IMR-90 (cell line): ENCODE measurements at regions not wholly inside any gene's neighbourhood (a gene's known extent, or its start where the extent isn't known, plus 50 kb on each side); places are given as distances from the start of the nearest gene placed in this dataset.

Experiments
- ATAC-seq: fragments of 200-7000 bp; cut with Tn5 transposase; 2 replicates; pipeline ENCODE4 v1.9.1; 2020; ENCODE audit warnings: low read depth, mild to moderate bottlenecking, moderate library complexity
- BruUV-seq: library from RNA; stranded (reverse); fragments of 400-500 nt; replicated peaks from 2 replicates; lab custom pipeline; 2021; lab: Mats Ljungman, UMichigan
- CTCF ChIA-PET: fragments of 300-600 bp; formaldehyde crosslinking; extraction: SDS; loops from one replicate; lab custom pipeline; 2021; ENCODE audit warnings: antibody characterized with exemption; lab: Yijun Ruan, JAX
- POLR2A ChIA-PET: fragments of 300-600 bp; sonication (Branson Sonifier 250); formaldehyde crosslinking; loops from one replicate; lab custom pipeline; 2022; ENCODE audit warnings: antibody characterized with exemption; ENCODE audit not compliant: unreplicated experiment; lab: Charles Lee
- DNase-seq: peaks from one replicate; pipeline ENCODE4 v3.0.0; 2013
- H2AFZ ChIP-seq: replicated peaks from 2 replicates; pipeline ENCODE3; 2013; ENCODE audit warnings: low read length, mild to moderate bottlenecking; ENCODE audit not compliant: poor library complexity
- H2AK5ac ChIP-seq: 2 replicates; pipeline ENCODE4 v1.6.1; 2013; ENCODE audit warnings: low read depth, low read length, inconsistent platforms
- H2AK9ac ChIP-seq: replicated peaks from 2 replicates; pipeline ENCODE3; 2013; ENCODE audit warnings: mild to moderate bottlenecking, low read depth, low read length, moderate library complexity; ENCODE audit not compliant: poor library complexity
- H2BK120ac ChIP-seq: 2 replicates; pipeline ENCODE4 v1.6.1; 2013; ENCODE audit warnings: low read depth, low read length, inconsistent platforms
- H2BK15ac ChIP-seq: 3 replicates; pipeline ENCODE4 v1.6.1; 2013; ENCODE audit warnings: low read depth, low read length, inconsistent platforms
- H2BK20ac ChIP-seq: 2 replicates; pipeline ENCODE4 v1.6.1; 2013; ENCODE audit warnings: low read depth, mild to moderate bottlenecking, inconsistent platforms, low read length, moderate library complexity
- H2BK5ac ChIP-seq: 2 replicates; pipeline ENCODE4 v1.6.1; 2013; ENCODE audit warnings: mild to moderate bottlenecking, low read depth, low read length, inconsistent platforms; ENCODE audit not compliant: poor library complexity, severe bottlenecking
- H3K14ac ChIP-seq: replicated peaks from 2 replicates; pipeline ENCODE4 v1.6.1; 2013; ENCODE audit warnings: low read depth, low read length, inconsistent platforms
- H3K18ac ChIP-seq: 2 replicates; pipeline ENCODE4 v1.6.1; 2013; ENCODE audit warnings: low read depth, low read length, control low read depth
- H3K23ac ChIP-seq: 2 replicates; pipeline ENCODE4 v1.6.1; 2013; ENCODE audit warnings: low read depth, low read length, inconsistent platforms
- H3K27ac ChIP-seq: 2 replicates; pipeline ENCODE4 v1.5.1; 2013; ENCODE audit warnings: mild to moderate bottlenecking, control low read depth, low read length; ENCODE audit not compliant: insufficient read depth
- H3K27me3 ChIP-seq: 2 replicates; pipeline ENCODE4 v1.6.1; 2013; ENCODE audit warnings: low read length; ENCODE audit not compliant: control insufficient read depth, insufficient read depth
- H3K36me3 ChIP-seq: 2 replicates; pipeline ENCODE4 v1.6.1; 2013; ENCODE audit warnings: low read length, mixed read lengths; ENCODE audit not compliant: control insufficient read depth, insufficient read depth
- H3K4ac ChIP-seq: 2 replicates; pipeline ENCODE4 v1.6.1; 2013; ENCODE audit warnings: low read depth, low read length, inconsistent platforms
- H3K4me1 ChIP-seq: 2 replicates; pipeline ENCODE4 v1.6.1; 2013; ENCODE audit warnings: low read length, mixed read lengths; ENCODE audit not compliant: control insufficient read depth, insufficient read depth
- H3K4me2 ChIP-seq: 2 replicates; pipeline ENCODE4 v1.6.1; 2013; ENCODE audit warnings: low read depth, mild to moderate bottlenecking, control low read depth, low read length, moderate library complexity
- H3K4me3 ChIP-seq: 2 replicates; pipeline ENCODE4 v1.5.1; 2013; ENCODE audit warnings: low read depth, mild to moderate bottlenecking, control low read depth, low read length, moderate library complexity; ENCODE audit not compliant: insufficient read depth
- H3K56ac ChIP-seq: 2 replicates; pipeline ENCODE4 v1.6.1; 2013; ENCODE audit warnings: low read length, inconsistent platforms; ENCODE audit not compliant: insufficient read depth; ENCODE audit errors: extremely low read depth
- H3K79me1 ChIP-seq, 2 experiments: 2 replicates each; pipeline ENCODE4 v1.6.1; 2013; ENCODE audit warnings: low read length in 2 of 2, inconsistent platforms in 1 of 2, low read depth in 1 of 2
- H3K9ac ChIP-seq: 2 replicates; pipeline ENCODE4 v1.6.1; 2013; ENCODE audit warnings: low read depth, low read length, control low read depth
- H3K9me1 ChIP-seq: 2 replicates; pipeline ENCODE4 v1.6.1; 2013; ENCODE audit warnings: low read length, inconsistent platforms; ENCODE audit not compliant: insufficient read depth
- H3K9me3 ChIP-seq: 2 replicates; pipeline ENCODE4 v1.6.1; 2013; ENCODE audit warnings: low read length; ENCODE audit not compliant: control insufficient read depth, insufficient read depth
- H4K20me1 ChIP-seq: 2 replicates; pipeline ENCODE4 v1.6.1; 2013; ENCODE audit warnings: low read length, inconsistent platforms; ENCODE audit not compliant: insufficient read depth
- H4K5ac ChIP-seq: 2 replicates; pipeline ENCODE4 v1.6.1; 2013; ENCODE audit warnings: mild to moderate bottlenecking, low read depth, low read length, control low read depth
- H4K8ac ChIP-seq, 2 experiments: 2 replicates each; pipeline ENCODE4 v1.6.1; 2013; ENCODE audit warnings: low read depth in 2 of 2, low read length in 2 of 2, control low read depth in 1 of 2, inconsistent platforms in 1 of 2
- H4K91ac ChIP-seq: 2 replicates; pipeline ENCODE4 v1.6.1; 2013; ENCODE audit warnings: low read depth, low read length, inconsistent platforms; ENCODE audit not compliant: insufficient read depth
- BHLHE40 ChIP-seq: fragments of 150-350 bp; IDR thresholded peaks from 2 replicates; pipeline ENCODE4 v1.6.1; 2016; ENCODE audit warnings: mild to moderate bottlenecking, low read depth, low read length
- MXI1 ChIP-seq: IDR thresholded peaks from 2 replicates; pipeline ENCODE4 v1.6.1; 2012; ENCODE audit warnings: low read depth, mild to moderate bottlenecking, low read length, moderate library complexity, borderline replicate concordance
- POLR2A ChIP-seq: IDR thresholded peaks from 2 replicates; pipeline ENCODE4 v1.6.1; 2012; ENCODE audit warnings: mild to moderate bottlenecking, low read depth, low read length
- WGBS, 2 experiments: methylation state at CpG; one replicate each; pipeline versions ENCODE4 v1.1.5 to v1.1.7; 2013; ENCODE audit warnings: missing lambda C conversion rate in 2 of 2; ENCODE audit not compliant: insufficient read length in 1 of 2; ENCODE audit errors: extremely low coverage in 2 of 2; 5-methylcytosine and 5-hydroxymethylcytosine counted together
- dilution Hi-C: fragments of 300-500 bp; cut with HindIII; formaldehyde crosslinking; loops from one replicate; pipeline ENCODE4 v1.14.3; 2018; ENCODE audit warnings: low sequenced_read_pairs; ENCODE audit not compliant: unreplicated experiment
- in situ Hi-C: fragments of 300-500 bp; cut with MboI; formaldehyde crosslinking; loops from 3 replicates; pipeline ENCODE4 v1.14.3; 2019; ENCODE audit warnings: low sequenced_read_pairs, inconsistent platforms, mixed read lengths
- intact Hi-C: fragments of 100-400 bp; cut with micrococcal nuclease; formaldehyde crosslinking; loops from 2 replicates; pipeline ENCODE4 v1.10.0; 2022

GRCh38 chr1:34363915-34364314 is 187.2 kb downstream of the C1orf94 start:
- 33% methylated on average over 1 of the region's 4 CpGs; no CpG with 5 or more reads in 1 of the 2 experiments for WGBS, 2 experiments
- Histone ChIP-seq H3K27me3 (no peaks in the 10 kb centered on the region), H2AK5ac (no peak overlapping the region), H3K56ac (no peak overlapping the region), H3K4me1 (no peaks in the 10 kb centered on the region), H2BK15ac (no peak overlapping the region), H3K36me3 (no peaks in the 10 kb centered on the region), H3K9ac (no peak overlapping the region), H3K79me1 (no peaks in the 10 kb centered on the region), H4K8ac (no peak overlapping the region), H2BK120ac (no peak overlapping the region), H3K4me2 (no peak overlapping the region), H4K91ac (no peak overlapping the region), H2BK20ac (no peak overlapping the region), H3K4ac (no peak overlapping the region), H3K27ac (no peak overlapping the region), H3K18ac (no peak overlapping the region), H2AK9ac (no peak overlapping the region), H2AFZ (no peak overlapping the region), H3K14ac (no peak overlapping the region), H2BK5ac (no peak overlapping the region), H3K4me3 (no peak overlapping the region), H3K23ac (no peak overlapping the region), H4K20me1 (no peaks in the 10 kb centered on the region), H3K9me1 (no peaks in the 10 kb centered on the region), H4K5ac (no peak overlapping the region), H3K9me3 (peaks cover 28% of the 10 kb centered on the region)
- dilution Hi-C loops (no loop called here), intact Hi-C loops (no loop called here), in situ Hi-C loops (no loop called here)
- no TSS peak for BruUV-seq
- TF ChIP-seq BHLHE40 (no peak), POLR2A (no peak), MXI1 (no peak)
- ATAC-seq (no peak), DNase-seq (no peak)
- ChIA-PET CTCF (no interaction called here), POLR2A (no interaction called here)
